AG10803 (cell line): ENCODE measurements at regions not wholly inside any gene's neighbourhood (a gene's known extent, or its start where the extent isn't known, plus 50 kb on each side); places are given as distances from the start of the nearest gene placed in this dataset.

Experiments
- DNase-seq: peaks from one replicate; pipeline ENCODE4 v3.0.0; 2010; ENCODE audit warnings: low read depth
- H3K4me3 ChIP-seq: 2 replicates; pipeline ENCODE4 v1.5.1; 2011; ENCODE audit warnings: mild to moderate bottlenecking, low read length, control low read depth
- TF ChIP-seq, protein P1 (sequence below): conservative IDR thresholded peaks from 2 replicates; pipeline ENCODE4 v1.5.1; 2011; ENCODE audit warnings: mild to moderate bottlenecking, low read length, control low read depth, inconsistent platforms

DNA sequence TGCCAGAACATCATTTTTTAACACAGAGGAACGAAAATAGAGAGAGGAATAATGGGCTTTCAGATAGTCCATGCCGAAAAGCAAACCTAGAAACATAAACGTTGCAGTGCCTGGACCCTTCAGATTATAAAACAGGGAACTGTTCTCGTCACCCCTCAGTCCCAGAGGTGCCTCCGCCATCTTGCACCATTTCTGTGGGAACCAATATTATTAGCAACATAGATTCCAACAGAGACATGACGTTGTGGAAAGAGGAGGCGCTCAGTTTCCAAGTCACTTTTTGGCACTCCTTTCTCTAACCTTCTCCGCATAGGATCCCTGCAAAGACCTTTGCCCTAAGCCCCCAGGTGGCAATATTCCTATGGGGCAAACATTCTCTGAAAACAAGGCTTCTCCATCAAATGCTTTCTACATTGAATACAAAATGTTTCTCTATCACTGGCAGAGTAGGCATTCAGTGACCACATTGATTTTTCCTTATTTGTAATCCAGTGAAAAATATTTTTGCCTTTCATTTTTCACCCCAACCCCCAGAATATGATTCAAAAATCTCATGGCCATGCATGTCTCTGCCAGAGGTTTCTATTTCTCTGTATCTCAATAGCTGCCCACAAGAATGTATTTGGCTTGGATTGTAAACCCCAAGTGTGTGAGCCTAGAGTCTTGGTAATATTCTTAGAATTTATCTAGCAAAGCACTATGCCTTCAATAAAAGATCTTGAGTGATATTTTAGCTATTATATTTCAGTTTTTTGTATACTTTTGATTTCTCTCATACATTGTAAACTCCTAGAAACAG is 500.8 kb upstream of the WWC1 start:
- peak; percentile 90 for DNase-seq
- H3K4me3 ChIP-seq = no peak overlapping the region
- TF ChIP-seq, protein P1, sequence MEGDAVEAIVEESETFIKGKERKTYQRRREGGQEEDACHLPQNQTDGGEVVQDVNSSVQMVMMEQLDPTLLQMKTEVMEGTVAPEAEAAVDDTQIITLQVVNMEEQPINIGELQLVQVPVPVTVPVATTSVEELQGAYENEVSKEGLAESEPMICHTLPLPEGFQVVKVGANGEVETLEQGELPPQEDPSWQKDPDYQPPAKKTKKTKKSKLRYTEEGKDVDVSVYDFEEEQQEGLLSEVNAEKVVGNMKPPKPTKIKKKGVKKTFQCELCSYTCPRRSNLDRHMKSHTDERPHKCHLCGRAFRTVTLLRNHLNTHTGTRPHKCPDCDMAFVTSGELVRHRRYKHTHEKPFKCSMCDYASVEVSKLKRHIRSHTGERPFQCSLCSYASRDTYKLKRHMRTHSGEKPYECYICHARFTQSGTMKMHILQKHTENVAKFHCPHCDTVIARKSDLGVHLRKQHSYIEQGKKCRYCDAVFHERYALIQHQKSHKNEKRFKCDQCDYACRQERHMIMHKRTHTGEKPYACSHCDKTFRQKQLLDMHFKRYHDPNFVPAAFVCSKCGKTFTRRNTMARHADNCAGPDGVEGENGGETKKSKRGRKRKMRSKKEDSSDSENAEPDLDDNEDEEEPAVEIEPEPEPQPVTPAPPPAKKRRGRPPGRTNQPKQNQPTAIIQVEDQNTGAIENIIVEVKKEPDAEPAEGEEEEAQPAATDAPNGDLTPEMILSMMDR = no peak

- H3K4me3 ChIP-seq = no peak overlapping the region
- no peak for DNase-seq
- TF ChIP-seq, protein P1 = no peak
Measured at GRCh38 chr5:167792514-167792913, 498.9 kb upstream of the WWC1 start.

- DNase-seq = no peak
- TF ChIP-seq, protein P1 = no peak
Measured at GRCh38 chr5:167793700-167794099, 497.7 kb upstream of the WWC1 start.

DNA sequence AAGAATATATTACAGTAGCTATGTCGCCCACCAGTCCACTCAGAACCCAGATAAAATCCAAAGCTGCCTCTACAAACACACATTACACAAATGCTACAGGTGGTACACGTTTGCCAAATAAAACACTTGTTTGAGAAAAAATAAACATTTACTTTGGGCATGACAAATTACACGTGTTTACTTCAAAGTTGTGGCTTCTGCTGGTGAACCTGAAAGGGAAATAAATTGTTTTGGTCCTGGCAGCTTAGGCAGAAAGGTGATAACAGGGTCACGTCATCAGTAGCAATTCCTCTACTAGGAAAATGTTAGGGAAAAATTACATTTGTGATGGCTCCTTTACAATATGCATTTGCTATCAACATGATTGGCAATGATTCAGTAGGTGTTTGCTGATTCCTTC is 497.3 kb upstream of the WWC1 start:
- no peak for DNase-seq

More at GRCh38 chr5:167793700-167794099, 497.7 kb upstream of the WWC1 start:
- no peak overlapping the region for H3K4me3 ChIP-seq

DNA sequence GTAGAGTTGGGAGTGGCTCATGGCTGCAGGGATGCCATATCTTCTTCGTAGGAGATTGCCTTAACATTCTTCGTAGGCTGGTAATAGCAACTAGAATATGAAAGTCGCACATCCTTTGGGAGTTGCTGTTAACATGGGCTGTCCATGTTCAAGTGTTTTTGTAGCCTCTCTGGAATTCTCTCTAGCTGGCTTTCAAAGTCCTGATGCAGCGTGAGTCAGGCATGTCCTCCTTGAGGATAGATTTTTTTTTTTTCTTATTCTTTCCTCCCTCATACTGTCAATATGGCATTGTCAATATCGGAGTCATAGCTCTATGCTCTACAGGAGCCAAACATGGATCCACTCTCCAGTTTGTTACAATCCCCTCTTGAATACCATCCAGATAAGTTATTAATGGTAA is 494.8 kb upstream of the WWC1 start:
- peak; percentile 40 for DNase-seq
- H3K4me3 ChIP-seq = no peak overlapping the region
- TF ChIP-seq, protein P1 = no peak

More for the DNA sequence above, 497.3 kb upstream of the WWC1 start:
- no peak overlapping the region for H3K4me3 ChIP-seq
- TF ChIP-seq, protein P1 = no peak

GRCh38 chr5:167797933-167798332 is 493.5 kb upstream of the WWC1 start:
- TF ChIP-seq, protein P1 = no peak
- H3K4me3 ChIP-seq = no peak overlapping the region
- DNase-seq = peak; percentile 50

GRCh38 chr5:167798448-167798847 is 493.0 kb upstream of the WWC1 start:
- no peak overlapping the region for H3K4me3 ChIP-seq
- no peak for DNase-seq
- TF ChIP-seq, protein P1 = no peak
